Astrocyte of the spinal cord (primary cell): ENCODE measurements at regions not wholly inside any gene's neighbourhood (a gene's known extent, or its start where the extent isn't known, plus 50 kb on each side); places are given as distances from the start of the nearest gene placed in this dataset.

Source experiments
- DNase-seq: peaks from one replicate; pipeline ENCODE4 v3.0.0; 2011; ENCODE audit warnings: low read depth, low spot score
- H3K4me3 ChIP-seq: 2 replicates; pipeline ENCODE4 v1.5.1; 2011; ENCODE audit warnings: low read depth, mild to moderate bottlenecking, low read length, moderate library complexity
- in situ Hi-C: cut with HindIII; loops from 2 replicates; pipeline ENCODE4 v1.10.0; 2017; ENCODE audit warnings: low sequenced_read_pairs
- TF ChIP-seq, protein P1 (sequence below): IDR thresholded peaks from 2 replicates; pipeline ENCODE4 v1.5.1; 2012; ENCODE audit warnings: low read depth, mild to moderate bottlenecking, low read length, inconsistent platforms

DNA sequence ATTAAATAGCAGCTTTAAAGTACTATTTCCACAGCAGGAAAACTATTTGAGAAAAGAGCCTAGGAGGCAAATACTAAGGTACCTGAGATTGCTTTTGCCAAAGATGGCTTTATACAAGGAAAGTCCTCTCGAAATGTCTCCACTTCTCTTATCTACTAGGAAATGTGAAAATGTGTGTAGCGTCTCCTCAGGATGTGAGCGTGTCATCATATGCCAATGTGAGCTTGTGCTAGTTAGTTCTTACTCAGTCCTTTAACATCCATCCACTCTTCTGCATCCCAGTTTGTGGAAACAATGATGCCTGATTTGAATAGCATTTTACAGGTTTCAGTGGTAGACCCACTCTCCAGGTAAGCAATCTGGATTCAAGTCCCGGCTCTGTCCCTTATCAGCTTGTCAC lies 421.0 kb downstream of the DYNC2H1 start:
- TF ChIP-seq, protein P1, sequence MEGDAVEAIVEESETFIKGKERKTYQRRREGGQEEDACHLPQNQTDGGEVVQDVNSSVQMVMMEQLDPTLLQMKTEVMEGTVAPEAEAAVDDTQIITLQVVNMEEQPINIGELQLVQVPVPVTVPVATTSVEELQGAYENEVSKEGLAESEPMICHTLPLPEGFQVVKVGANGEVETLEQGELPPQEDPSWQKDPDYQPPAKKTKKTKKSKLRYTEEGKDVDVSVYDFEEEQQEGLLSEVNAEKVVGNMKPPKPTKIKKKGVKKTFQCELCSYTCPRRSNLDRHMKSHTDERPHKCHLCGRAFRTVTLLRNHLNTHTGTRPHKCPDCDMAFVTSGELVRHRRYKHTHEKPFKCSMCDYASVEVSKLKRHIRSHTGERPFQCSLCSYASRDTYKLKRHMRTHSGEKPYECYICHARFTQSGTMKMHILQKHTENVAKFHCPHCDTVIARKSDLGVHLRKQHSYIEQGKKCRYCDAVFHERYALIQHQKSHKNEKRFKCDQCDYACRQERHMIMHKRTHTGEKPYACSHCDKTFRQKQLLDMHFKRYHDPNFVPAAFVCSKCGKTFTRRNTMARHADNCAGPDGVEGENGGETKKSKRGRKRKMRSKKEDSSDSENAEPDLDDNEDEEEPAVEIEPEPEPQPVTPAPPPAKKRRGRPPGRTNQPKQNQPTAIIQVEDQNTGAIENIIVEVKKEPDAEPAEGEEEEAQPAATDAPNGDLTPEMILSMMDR, result no peak
- in situ Hi-C loops, result no loop called here
- H3K4me3 ChIP-seq, result no peak overlapping the region
- DNase-seq, result no peak

- TF ChIP-seq, protein P1, result no peak
- in situ Hi-C loops, result no loop called here
- peak; percentile 72 for DNase-seq
- H3K4me3 ChIP-seq, result no peak overlapping the region
Observed at GRCh38 chr11:103532133-103532788, 423.0 kb downstream of the DYNC2H1 start.

DNA sequence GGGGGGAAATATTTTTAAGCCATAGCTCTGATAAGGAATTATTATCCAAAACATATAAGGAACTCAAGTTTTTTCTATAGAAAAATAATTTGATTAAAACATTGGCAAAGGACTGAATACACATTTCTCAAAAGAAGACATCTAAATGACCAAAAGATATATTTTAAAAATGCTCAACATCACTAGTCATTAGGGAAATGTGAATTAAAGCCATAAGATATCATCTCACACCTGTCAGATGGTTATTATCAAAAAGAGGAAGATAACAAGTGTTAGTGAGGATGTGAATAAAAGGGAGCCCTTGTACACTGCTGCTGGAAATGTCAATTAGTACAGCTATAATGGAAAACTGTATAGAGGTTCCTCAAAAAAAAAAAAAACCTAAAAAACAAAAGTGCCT lies 425.0 kb downstream of the DYNC2H1 start:
- TF ChIP-seq, protein P1, result no peak
- DNase-seq, result no peak
- H3K4me3 ChIP-seq, result no peak overlapping the region
- in situ Hi-C loops, result no loop called here

DNA sequence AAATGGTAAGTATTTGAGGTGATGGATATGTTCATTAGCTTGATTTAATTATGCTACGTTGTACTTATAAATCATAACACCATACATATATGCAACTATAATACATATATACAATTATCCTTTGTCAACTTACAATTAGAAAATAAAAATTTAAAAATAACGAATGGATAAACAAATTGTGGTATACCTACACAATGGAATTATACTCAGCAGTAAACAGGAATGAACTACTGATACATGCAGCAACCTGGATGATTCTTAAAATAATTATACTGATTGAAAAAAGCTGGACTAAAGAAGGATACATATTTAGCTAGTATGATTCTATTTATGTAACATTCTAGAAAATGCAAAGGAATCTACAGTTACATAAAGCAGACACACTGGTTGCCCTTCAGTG lies 425.7 kb downstream of the DYNC2H1 start:
- TF ChIP-seq, protein P1, result no peak
- H3K4me3 ChIP-seq, result no peak overlapping the region
- in situ Hi-C loops, result no loop called here
- no peak for DNase-seq

- no peak overlapping the region for H3K4me3 ChIP-seq
- in situ Hi-C loops, result no loop called here
- no peak for DNase-seq
- TF ChIP-seq, protein P1, result no peak
Observed at GRCh38 chr11:103536335-103536722, 427.1 kb downstream of the DYNC2H1 start.

DNA sequence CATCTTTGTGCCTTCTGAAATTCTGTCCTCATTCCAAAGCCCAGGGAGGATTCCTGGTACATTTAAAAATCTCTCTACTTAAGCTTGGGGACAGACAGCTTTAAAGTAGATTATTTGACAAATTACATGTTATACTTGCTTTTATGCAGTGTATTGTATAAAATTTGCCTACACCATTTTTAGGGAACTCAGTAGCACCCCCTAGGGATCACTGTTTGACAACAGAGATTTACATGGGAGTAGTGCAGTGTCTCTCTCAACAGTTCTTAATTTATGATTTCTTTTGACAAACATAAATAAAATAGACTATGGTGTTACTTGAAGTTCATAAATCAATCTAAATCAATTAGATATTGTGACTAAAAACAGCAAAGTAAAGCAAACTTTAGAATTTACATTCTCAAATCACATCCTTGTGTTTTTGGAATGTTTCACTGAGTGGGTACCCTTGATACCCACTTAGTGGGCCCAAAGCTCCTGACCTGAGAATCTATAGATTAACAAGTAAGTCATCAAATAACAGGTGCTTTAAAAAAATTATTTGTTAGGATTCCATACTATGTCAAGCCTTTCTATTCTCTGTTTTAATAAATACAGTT lies 428.8 kb downstream of the DYNC2H1 start:
- in situ Hi-C loops, result no loop called here
- no peak overlapping the region for H3K4me3 ChIP-seq
- TF ChIP-seq, protein P1, result peak; percentile 64
- DNase-seq, result peak; percentile 42
